ENCODE measurements at regions not wholly inside any gene's neighbourhood (a gene's known extent, or its start where the extent isn't known, plus 50 kb on each side); places are given as distances from the start of the nearest gene placed in this dataset.

DNA sequence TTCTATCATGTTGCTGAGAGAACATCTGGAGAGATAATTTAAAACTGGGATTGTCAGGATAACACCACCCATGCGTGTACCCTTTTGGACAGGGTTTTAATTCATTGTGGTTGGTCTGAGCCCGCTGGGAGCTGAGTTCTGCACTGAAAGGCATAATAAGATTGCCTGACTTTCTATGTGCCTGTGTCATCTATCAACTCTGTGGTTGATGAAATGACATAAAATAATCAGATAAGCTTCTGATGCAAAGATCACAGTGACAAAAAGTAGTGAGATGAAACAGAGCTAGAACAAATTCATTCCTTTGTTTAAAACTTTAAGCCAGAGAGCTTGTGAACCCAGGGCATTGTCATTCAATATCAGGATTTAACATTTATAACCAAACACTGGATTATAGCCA, 98.7 kb downstream of the BBS10 start:
- no peaks in the 10 kb centered on the region for H3K4me1 ChIP-seq (ENCODE audit: control insufficient read depth, insufficient read depth, low read length)
- H3K4me3 ChIP-seq (ENCODE audit: low read length) = no peak overlapping the region
- Mint-ChIP-seq H3K27me3 (ENCODE audit: low read depth in 2 of 2) (peaks cover 15 to 37% of the 10 kb centered on the region in 2 donors), H3K9me3 (no peaks in the 10 kb centered on the region), H3K36me3 (no peaks in the 10 kb centered on the region), H3K27ac (no peak overlapping the region), H3K4me1 (no peaks in the 10 kb centered on the region), H3K4me3 (no peak overlapping the region)
- intact Hi-C loops (cut with micrococcal nuclease) = no loop called here
- H3K36me3 ChIP-seq (ENCODE audit: control insufficient read depth, insufficient read depth, low read length) = no peaks in the 10 kb centered on the region
- no peaks in the 10 kb centered on the region for H3K9me3 ChIP-seq (ENCODE audit: control insufficient read depth, insufficient read depth, low read length)
- no peak overlapping the region for H3K27ac ChIP-seq (ENCODE audit: low read length)
- H3K27me3 ChIP-seq (ENCODE audit: control insufficient read depth, insufficient read depth, low read length) = peaks cover 2% of the 10 kb centered on the region
- no peak for DNase-seq
- 77% methylated on average over 2 of the region's 2 CpGs for WGBS (ENCODE audit: insufficient coverage)
- peak in 1 of 3 donors; percentile 38 for ATAC-seq
- TF ChIP-seq, protein P1, sequence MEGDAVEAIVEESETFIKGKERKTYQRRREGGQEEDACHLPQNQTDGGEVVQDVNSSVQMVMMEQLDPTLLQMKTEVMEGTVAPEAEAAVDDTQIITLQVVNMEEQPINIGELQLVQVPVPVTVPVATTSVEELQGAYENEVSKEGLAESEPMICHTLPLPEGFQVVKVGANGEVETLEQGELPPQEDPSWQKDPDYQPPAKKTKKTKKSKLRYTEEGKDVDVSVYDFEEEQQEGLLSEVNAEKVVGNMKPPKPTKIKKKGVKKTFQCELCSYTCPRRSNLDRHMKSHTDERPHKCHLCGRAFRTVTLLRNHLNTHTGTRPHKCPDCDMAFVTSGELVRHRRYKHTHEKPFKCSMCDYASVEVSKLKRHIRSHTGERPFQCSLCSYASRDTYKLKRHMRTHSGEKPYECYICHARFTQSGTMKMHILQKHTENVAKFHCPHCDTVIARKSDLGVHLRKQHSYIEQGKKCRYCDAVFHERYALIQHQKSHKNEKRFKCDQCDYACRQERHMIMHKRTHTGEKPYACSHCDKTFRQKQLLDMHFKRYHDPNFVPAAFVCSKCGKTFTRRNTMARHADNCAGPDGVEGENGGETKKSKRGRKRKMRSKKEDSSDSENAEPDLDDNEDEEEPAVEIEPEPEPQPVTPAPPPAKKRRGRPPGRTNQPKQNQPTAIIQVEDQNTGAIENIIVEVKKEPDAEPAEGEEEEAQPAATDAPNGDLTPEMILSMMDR (IDR thresholded peaks at IDR 0.05) = no peak

DNA sequence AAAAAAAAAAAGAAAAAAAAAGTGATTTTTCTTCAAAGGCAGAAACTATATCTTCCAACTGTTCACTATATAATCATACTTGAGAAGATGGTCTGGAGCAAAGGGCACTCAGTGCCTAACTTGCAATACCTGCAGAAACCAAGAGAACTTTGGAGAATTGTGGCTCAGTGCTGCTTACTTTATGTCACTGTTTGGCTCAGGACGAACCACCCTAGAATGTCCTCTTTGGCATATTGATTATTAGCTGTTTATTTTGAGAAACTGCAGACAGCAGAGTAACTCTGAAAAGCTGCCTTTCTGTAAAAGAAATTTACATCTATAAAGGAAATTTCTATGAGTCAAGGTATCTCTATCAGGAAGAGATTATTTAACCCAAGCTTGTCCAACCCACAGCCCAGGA, 100.2 kb downstream of the BBS10 start:
- ATAC-seq (no peak), DNase-seq (no peak)
- Mint-ChIP-seq H3K4me1 (no peaks in the 10 kb centered on the region), H3K9me3 (no peaks in the 10 kb centered on the region), H3K36me3 (no peaks in the 10 kb centered on the region), H3K4me3 (no peak overlapping the region), H3K27ac (no peak overlapping the region), H3K27me3 (ENCODE audit: low read depth in 2 of 2) (peaks cover 15 to 41% of the 10 kb centered on the region in 2 donors)
- Histone ChIP-seq H3K36me3 (ENCODE audit: control insufficient read depth, insufficient read depth, low read length) (no peaks in the 10 kb centered on the region), H3K27ac (ENCODE audit: low read length) (no peak overlapping the region), H3K27me3 (ENCODE audit: control insufficient read depth, insufficient read depth, low read length) (peaks cover 2% of the 10 kb centered on the region), H3K4me3 (ENCODE audit: low read length) (no peak overlapping the region), H3K4me1 (ENCODE audit: control insufficient read depth, insufficient read depth, low read length) (no peaks in the 10 kb centered on the region), H3K9me3 (ENCODE audit: control insufficient read depth, insufficient read depth, low read length) (no peaks in the 10 kb centered on the region)
- intact Hi-C loops (cut with micrococcal nuclease) = no loop called here
- 80% methylated on average over 1 of the region's 1 CpG for WGBS (ENCODE audit: insufficient coverage)
- TF ChIP-seq, protein P1 (IDR thresholded peaks at IDR 0.05) = no peak

DNA sequence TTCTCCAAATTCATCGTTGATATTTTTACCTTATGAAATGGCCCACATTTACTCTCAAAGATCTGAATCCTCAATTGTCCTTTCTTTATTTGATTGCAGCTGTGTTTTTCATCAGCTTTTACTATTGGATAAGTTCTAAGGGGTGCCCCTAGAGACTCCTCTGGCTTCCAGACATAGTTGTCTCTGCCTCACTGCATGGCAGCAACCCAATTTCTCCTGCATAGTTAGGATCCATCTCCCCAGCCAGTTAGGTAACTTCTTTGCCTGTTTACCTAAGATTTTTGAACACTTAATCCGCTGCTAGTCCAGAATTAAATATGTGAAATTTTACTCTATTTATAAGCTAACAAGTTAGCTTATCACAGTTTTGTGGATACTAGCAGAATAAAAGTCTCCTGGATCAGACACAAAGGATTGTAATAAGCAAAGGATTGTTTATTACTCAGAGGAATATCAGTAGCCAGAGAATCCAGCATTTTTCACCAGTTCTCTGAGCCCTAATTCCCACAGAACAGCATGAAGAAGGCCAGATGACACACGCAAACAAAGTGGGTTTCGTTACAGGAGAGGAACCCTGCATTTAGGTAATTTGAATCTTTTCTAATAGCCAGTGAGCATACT, 101.1 kb downstream of the BBS10 start:
- H3K27ac Mint-ChIP-seq = no peak overlapping the region
- WGBS (ENCODE audit: insufficient coverage) = 97% methylated on average over 2 of the region's 4 CpGs

More for the DNA sequence above, 101.1 kb downstream of the BBS10 start:
- Mint-ChIP-seq H3K4me1 (no peaks in the 10 kb centered on the region), H3K36me3 (no peaks in the 10 kb centered on the region), H3K4me3 (no peak overlapping the region), H3K9me3 (no peaks in the 10 kb centered on the region), H3K27me3 (ENCODE audit: low read depth in 2 of 2) (peaks cover 15 to 41% of the 10 kb centered on the region in 2 donors)
- no peaks in the 10 kb centered on the region for H3K4me1 ChIP-seq (ENCODE audit: control insufficient read depth, insufficient read depth, low read length)
- intact Hi-C loops (cut with micrococcal nuclease) = no loop called here
- DNase-seq (no peak), ATAC-seq (no peak)
- H3K9me3 ChIP-seq (ENCODE audit: control insufficient read depth, insufficient read depth, low read length) = no peaks in the 10 kb centered on the region
- H3K27me3 ChIP-seq (ENCODE audit: control insufficient read depth, insufficient read depth, low read length) = peaks cover 2% of the 10 kb centered on the region
- H3K4me3 ChIP-seq (ENCODE audit: low read length) = no peak overlapping the region
- TF ChIP-seq, protein P1 (IDR thresholded peaks at IDR 0.05) = no peak
- no peaks in the 10 kb centered on the region for H3K36me3 ChIP-seq (ENCODE audit: control insufficient read depth, insufficient read depth, low read length)
- H3K27ac ChIP-seq (ENCODE audit: low read length) = no peak overlapping the region

All from natural killer cell (primary cell).